ENCODE measurements at regions not wholly inside any gene's neighbourhood (a gene's known extent, or its start where the extent isn't known, plus 50 kb on each side); places are given as distances from the start of the nearest gene placed in this dataset.

DNA sequence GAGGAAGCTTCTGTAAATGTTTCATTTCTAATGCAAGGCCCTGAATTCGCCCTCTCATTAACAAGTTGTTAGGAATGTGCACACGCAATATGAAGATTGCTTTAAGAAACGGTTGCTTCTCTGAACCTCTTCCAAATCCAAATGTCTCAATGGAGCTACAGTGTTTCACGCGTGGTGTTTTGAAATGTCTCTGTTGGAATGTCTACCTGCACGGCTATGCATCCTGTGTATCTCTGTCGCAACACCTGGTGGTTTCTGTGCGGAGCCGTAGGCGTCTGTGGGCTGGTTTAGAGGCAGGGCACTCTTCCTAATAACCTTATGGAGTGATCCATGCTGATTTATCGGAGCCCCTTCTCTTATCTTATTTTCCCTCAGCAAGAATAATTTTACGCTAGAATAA is 1584.2 kb upstream of the SLC10A2 start:
- TF ChIP-seq CTCF (IDR thresholded peaks at IDR 0.05; ENCODE audit: poor library complexity) (no peak), EZH2phosphoT487 (IDR thresholded peaks at IDR 0.05; ENCODE audit: low read depth, severe bottlenecking, unreplicated experiment) (no peak), EZH2 (IDR thresholded peaks at IDR 0.05; ENCODE audit: borderline replicate concordance) (no peak)

Measured in hepatocyte (in vitro differentiated cells).